Activated CD4-positive, alpha-beta T cell treated with anti-CD3 and anti-CD28 coated beads, Interleukin-2, amount 10 ng/mL, durations not matched to agents 24 days and 14 days (primary cell): ENCODE measurements at regions not wholly inside any gene's neighbourhood (a gene's known extent, or its start where the extent isn't known, plus 50 kb on each side); places are given as distances from the start of the nearest gene placed in this dataset.
"Not testable (repeated sequence)": the region's sequence is repeated elsewhere in the genome, so short reads cannot be mapped to it uniquely, and the experiment has no call there.

Source experiments
- DNase-seq: peaks from one replicate; pipeline ENCODE4 v3.0.0; 2022
- H3K27ac Mint-ChIP-seq: one replicate; pipeline ENCODE4 v1.8.0; 2022; ENCODE audit warnings: mild to moderate bottlenecking, mixed read lengths
- H3K27me3 Mint-ChIP-seq: one replicate; pipeline ENCODE4 v1.8.0; 2022; ENCODE audit warnings: mixed read lengths
- H3K36me3 Mint-ChIP-seq: one replicate; pipeline ENCODE4 v1.8.0; 2022; ENCODE audit warnings: low read depth, mild to moderate bottlenecking, mixed read lengths
- H3K4me1 Mint-ChIP-seq: one replicate; pipeline ENCODE4 v1.8.0; 2021; ENCODE audit warnings: mixed read lengths
- H3K4me3 Mint-ChIP-seq: one replicate; pipeline ENCODE4 v1.8.0; 2022; ENCODE audit warnings: mild to moderate bottlenecking, moderate library complexity, mixed read lengths
- H3K9me3 Mint-ChIP-seq: one replicate; pipeline ENCODE4 v1.8.0; 2021; ENCODE audit warnings: mixed read lengths
- intact Hi-C: fragments of 100-400 bp; cut with micrococcal nuclease; formaldehyde crosslinking; loops from one replicate; pipeline ENCODE4 v1.15.1; 2023

- H3K36me3 Mint-ChIP-seq: no peaks in the 10 kb centered on the region
- no peak for DNase-seq
- H3K27ac Mint-ChIP-seq: no peak overlapping the region
- H3K27me3 Mint-ChIP-seq: no peaks in the 10 kb centered on the region
- intact Hi-C loops: no loop called here
- H3K9me3 Mint-ChIP-seq: peaks cover 4% of the 10 kb centered on the region
- H3K4me1 Mint-ChIP-seq: no peaks in the 10 kb centered on the region
- no peak overlapping the region for H3K4me3 Mint-ChIP-seq
These were observed 107.0 kb downstream of the PCDH18 start for GRCh38 chr4:137425281-137425680.

- Mint-ChIP-seq H3K4me3 (no peak overlapping the region), H3K36me3 (no peaks in the 10 kb centered on the region), H3K4me1 (no peaks in the 10 kb centered on the region), H3K27ac (no peak overlapping the region), H3K27me3 (no peaks in the 10 kb centered on the region), H3K9me3 (peaks cover 7% of the 10 kb centered on the region)
- intact Hi-C loops: no loop called here
- DNase-seq: no peak
These were observed 109.6 kb downstream of the PCDH18 start for GRCh38 chr4:137422666-137423065.

- DNase-seq: no peak
- H3K27ac Mint-ChIP-seq: no peak overlapping the region
- peaks cover 7% of the 10 kb centered on the region for H3K9me3 Mint-ChIP-seq
- no peaks in the 10 kb centered on the region for H3K27me3 Mint-ChIP-seq
- no peak overlapping the region for H3K4me3 Mint-ChIP-seq
- H3K36me3 Mint-ChIP-seq: no peaks in the 10 kb centered on the region
- intact Hi-C loops: no loop called here
- no peaks in the 10 kb centered on the region for H3K4me1 Mint-ChIP-seq
These were observed 110.5 kb downstream of the PCDH18 start for GRCh38 chr4:137421796-137422195.

GRCh38 chr4:137420901-137421396 lies 111.3 kb downstream of the PCDH18 start:
- intact Hi-C loops: no loop called here
- no peaks in the 10 kb centered on the region for H3K27me3 Mint-ChIP-seq
- H3K27ac Mint-ChIP-seq: no peak overlapping the region
- DNase-seq: no peak
- no peaks in the 10 kb centered on the region for H3K36me3 Mint-ChIP-seq
- H3K9me3 Mint-ChIP-seq: peaks cover 8% of the 10 kb centered on the region
- H3K4me1 Mint-ChIP-seq: no peaks in the 10 kb centered on the region
- H3K4me3 Mint-ChIP-seq: no peak overlapping the region

- intact Hi-C loops: no loop called here
- H3K36me3 Mint-ChIP-seq: no peaks in the 10 kb centered on the region
- H3K27ac Mint-ChIP-seq: no peak overlapping the region
- no peak overlapping the region for H3K4me3 Mint-ChIP-seq
- H3K9me3 Mint-ChIP-seq: peaks cover 11% of the 10 kb centered on the region
- H3K27me3 Mint-ChIP-seq: no peaks in the 10 kb centered on the region
- H3K4me1 Mint-ChIP-seq: no peaks in the 10 kb centered on the region
- DNase-seq: no peak
These were observed 114.6 kb downstream of the PCDH18 start for GRCh38 chr4:137417676-137418075.

GRCh38 chr4:137414802-137415201 lies 117.5 kb downstream of the PCDH18 start:
- no peak for DNase-seq
- Mint-ChIP-seq H3K36me3 (no peaks in the 10 kb centered on the region), H3K4me1 (no peaks in the 10 kb centered on the region), H3K4me3 (no peak overlapping the region), H3K9me3 (peaks cover 7% of the 10 kb centered on the region), H3K27ac (no peak overlapping the region), H3K27me3 (no peaks in the 10 kb centered on the region)
- intact Hi-C loops: no loop called here

GRCh38 chr4:137408527-137409177 lies 123.6 kb downstream of the PCDH18 start:
- H3K4me3 Mint-ChIP-seq: no peak overlapping the region
- H3K9me3 Mint-ChIP-seq: no peaks in the 10 kb centered on the region
- H3K27ac Mint-ChIP-seq: no peak overlapping the region
- H3K36me3 Mint-ChIP-seq: no peaks in the 10 kb centered on the region
- H3K27me3 Mint-ChIP-seq: no peaks in the 10 kb centered on the region
- intact Hi-C loops: no loop called here
- H3K4me1 Mint-ChIP-seq: no peaks in the 10 kb centered on the region
- DNase-seq: no peak

GRCh38 chr4:137405833-137406232 lies 126.5 kb downstream of the PCDH18 start:
- DNase-seq, H3K36me3 Mint-ChIP-seq, H3K4me1 Mint-ChIP-seq, intact Hi-C loops, H3K4me3 Mint-ChIP-seq, H3K27ac Mint-ChIP-seq, H3K9me3 Mint-ChIP-seq, H3K27me3 Mint-ChIP-seq: not testable (repeated sequence)

GRCh38 chr4:137394018-137394417 lies 138.3 kb downstream of the PCDH18 start:
- Mint-ChIP-seq H3K27ac (no peak overlapping the region), H3K36me3 (no peaks in the 10 kb centered on the region), H3K4me1 (no peaks in the 10 kb centered on the region), H3K4me3 (no peak overlapping the region), H3K9me3 (no peaks in the 10 kb centered on the region), H3K27me3 (no peaks in the 10 kb centered on the region)
- DNase-seq: no peak
- intact Hi-C loops: no loop called here

- H3K36me3 Mint-ChIP-seq: no peaks in the 10 kb centered on the region
- no peaks in the 10 kb centered on the region for H3K9me3 Mint-ChIP-seq
- intact Hi-C loops: no loop called here
- no peaks in the 10 kb centered on the region for H3K27me3 Mint-ChIP-seq
- no peak overlapping the region for H3K4me3 Mint-ChIP-seq
- H3K4me1 Mint-ChIP-seq: no peaks in the 10 kb centered on the region
- DNase-seq: no peak
- H3K27ac Mint-ChIP-seq: no peak overlapping the region
These were observed 139.2 kb downstream of the PCDH18 start for GRCh38 chr4:137393044-137393443.

- Mint-ChIP-seq H3K27me3 (no peaks in the 10 kb centered on the region), H3K4me1 (no peaks in the 10 kb centered on the region), H3K4me3 (no peak overlapping the region), H3K36me3 (no peaks in the 10 kb centered on the region), H3K9me3 (no peaks in the 10 kb centered on the region), H3K27ac (no peak overlapping the region)
- no peak for DNase-seq
- intact Hi-C loops: no loop called here
These were observed 141.6 kb downstream of the PCDH18 start for GRCh38 chr4:137390707-137391106.

GRCh38 chr4:137389911-137390520 lies 142.3 kb downstream of the PCDH18 start:
- Mint-ChIP-seq H3K4me1 (no peaks in the 10 kb centered on the region), H3K27ac (no peak overlapping the region), H3K27me3 (no peaks in the 10 kb centered on the region), H3K9me3 (no peaks in the 10 kb centered on the region), H3K36me3 (no peaks in the 10 kb centered on the region), H3K4me3 (no peak overlapping the region)
- no peak for DNase-seq
- intact Hi-C loops: no loop called here

- H3K36me3 Mint-ChIP-seq: no peaks in the 10 kb centered on the region
- H3K27ac Mint-ChIP-seq: no peak overlapping the region
- peaks cover 4% of the 10 kb centered on the region for H3K9me3 Mint-ChIP-seq
- DNase-seq: no peak
- no peak overlapping the region for H3K4me3 Mint-ChIP-seq
- H3K4me1 Mint-ChIP-seq: no peaks in the 10 kb centered on the region
- no peaks in the 10 kb centered on the region for H3K27me3 Mint-ChIP-seq
- intact Hi-C loops: no loop called here
These were observed 144.4 kb downstream of the PCDH18 start for GRCh38 chr4:137387924-137388323.

GRCh38 chr4:137384476-137384875 lies 147.8 kb downstream of the PCDH18 start:
- Mint-ChIP-seq H3K36me3 (no peaks in the 10 kb centered on the region), H3K4me3 (no peak overlapping the region), H3K27me3 (no peaks in the 10 kb centered on the region), H3K27ac (no peak overlapping the region), H3K9me3 (peaks cover 4% of the 10 kb centered on the region), H3K4me1 (no peaks in the 10 kb centered on the region)
- DNase-seq: no peak
- intact Hi-C loops: no loop called here

GRCh38 chr4:137378821-137379220 lies 153.5 kb downstream of the PCDH18 start:
- Mint-ChIP-seq H3K36me3 (no peaks in the 10 kb centered on the region), H3K4me1 (no peaks in the 10 kb centered on the region), H3K27ac (no peak overlapping the region), H3K9me3 (peaks cover 4% of the 10 kb centered on the region), H3K27me3 (no peaks in the 10 kb centered on the region), H3K4me3 (no peak overlapping the region)
- DNase-seq: no peak
- intact Hi-C loops: no loop called here
